A673 (cell line): ENCODE measurements at regions not wholly inside any gene's neighbourhood (a gene's known extent, or its start where the extent isn't known, plus 50 kb on each side); places are given as distances from the start of the nearest gene placed in this dataset. TPM values are rescaled to one million over a fixed set of nuclear protein-coding genes. Genes with fewer than 3 reads are reported as not detected.

Experiments used
- BruUV-seq: library from RNA; stranded (reverse); fragments of 400-500 nt; replicated peaks from 2 replicates; lab custom pipeline; 2021; lab: Mats Ljungman, UMichigan
- CTCF ChIA-PET: fragments of 300-600 bp; sonication (Branson Sonifier 250); formaldehyde crosslinking; loops from one replicate; lab custom pipeline; 2022; ENCODE audit warnings: antibody characterized with exemption; lab: Charles Lee
- POLR2A ChIA-PET: fragments of 300-600 bp; sonication (Branson Sonifier 250); formaldehyde crosslinking; loops from one replicate; lab custom pipeline; 2022; ENCODE audit warnings: antibody characterized with exemption; ENCODE audit not compliant: low non-redundant PET; lab: Charles Lee
- DNase-seq: peaks from one replicate; pipeline ENCODE4 v3.0.0-alpha.2; 2015; ENCODE audit warnings: low spot score
- H3K27ac ChIP-seq: fragments of 200-600 bp; sonication (generic); 2 replicates; pipeline ENCODE4 v1.5.1; 2016; ENCODE audit warnings: mixed run types, low read depth, mild to moderate bottlenecking, mixed read lengths, antibody characterized with exemption, low read length; ENCODE audit not compliant: poor library complexity, severe bottlenecking
- H3K27me3 ChIP-seq: fragments of 200-600 bp; sonication (generic); replicated peaks from 2 replicates; pipeline ENCODE4 v1.6.1; 2017; ENCODE audit warnings: mixed run types, low read depth, mild to moderate bottlenecking, mixed read lengths, antibody characterized with exemption, low read length; ENCODE audit not compliant: insufficient read depth, poor library complexity
- H3K36me3 ChIP-seq: fragments of 200-600 bp; sonication (generic); 2 replicates; pipeline ENCODE4 v1.6.1; 2016; ENCODE audit warnings: mixed run types, mild to moderate bottlenecking, mixed read lengths, antibody characterized with exemption, low read length; ENCODE audit not compliant: insufficient read depth, poor library complexity, severe bottlenecking
- H3K4me1 ChIP-seq: fragments of 200-600 bp; sonication (generic); 2 replicates; pipeline ENCODE4 v1.6.1; 2017; ENCODE audit warnings: mixed run types, mild to moderate bottlenecking, mixed read lengths, antibody characterized with exemption, low read length; ENCODE audit not compliant: insufficient read depth, poor library complexity, severe bottlenecking
- H3K4me3 ChIP-seq: fragments of 200-600 bp; sonication (generic); 2 replicates; pipeline ENCODE4 v1.5.1; 2016; ENCODE audit warnings: low read depth, mixed run types, mild to moderate bottlenecking, mixed read lengths, low read length; ENCODE audit not compliant: poor library complexity, severe bottlenecking
- H3K9me3 ChIP-seq: fragments of 200-600 bp; sonication (generic); 2 replicates; pipeline ENCODE4 v1.6.1; 2016; ENCODE audit warnings: mixed run types, low read depth, mild to moderate bottlenecking, mixed read lengths, antibody characterized with exemption, low read length; ENCODE audit not compliant: poor library complexity, severe bottlenecking
- CTCF ChIP-seq: fragments of 300-800, 200-600 bp; sonication (generic); conservative IDR thresholded peaks from 2 replicates; pipeline ENCODE4 v1.5.1; 2017; ENCODE audit warnings: low read depth, mild to moderate bottlenecking, antibody characterized with exemption, low read length, moderate library complexity, mixed read lengths
- EZH2 ChIP-seq: fragments of 200-600 bp; sonication (generic); IDR thresholded peaks from 2 replicates; pipeline ENCODE4 v1.6.1; 2017; ENCODE audit warnings: borderline replicate concordance, low read depth, mild to moderate bottlenecking, mixed read lengths, antibody characterized with exemption, low read length; ENCODE audit not compliant: poor library complexity, severe bottlenecking
- intact Hi-C: fragments of 100-400 bp; cut with micrococcal nuclease; formaldehyde crosslinking; loops from one replicate; pipeline ENCODE4 v1.10.0; 2022; ENCODE audit not compliant: unreplicated experiment
- microRNA-seq: library from miRNA; unstranded; fragments of <30 nt; microRNA quantifications from one replicate; pipeline ENCODE4 v1.2.0, GENCODE V29; 2021

- CTCF ChIA-PET: interaction anchor here (0.5 kb wide), 1 partner anchor 209 kb away, joined by 5 read pairs; no protein-coding TSS in a partner anchor
- no peaks in the 10 kb centered on the region for H3K27me3 ChIP-seq
- DNase-seq: peak; percentile 5
- no peaks in the 10 kb centered on the region for H3K4me1 ChIP-seq
- H3K9me3 ChIP-seq: no peaks in the 10 kb centered on the region
- BruUV-seq: no TSS peak
- H3K4me3 ChIP-seq: no peak overlapping the region
- intact Hi-C loops: no loop called here
- TF ChIP-seq CTCF (0 out of 2 replicates have a peak, but pooled peaks have one; percentile 27), EZH2 (no peak)
- no peaks in the 10 kb centered on the region for H3K36me3 ChIP-seq
- POLR2A ChIA-PET: no interaction called here
- no peak overlapping the region for H3K27ac ChIP-seq
Observed at GRCh38 chr4:37188100-37188499, 56.4 kb upstream of the NWD2 start.

Small RNA genes lying in the stretch of these regions (microRNA-seq; reads per million reads assigned to microRNA genes)
- gene MIR1255B1: not detected
